H1 (cell line): ENCODE measurements at regions not wholly inside any gene's neighbourhood (a gene's known extent, or its start where the extent isn't known, plus 50 kb on each side); places are given as distances from the start of the nearest gene placed in this dataset.

Source experiments
- CTCF ChIA-PET: fragments of 300-600 bp; sonication (Branson Sonifier 250); formaldehyde crosslinking; loops from one replicate; lab custom pipeline; 2021; ENCODE audit not compliant: partially characterized antibody; lab: Charles Lee
- POLR2A ChIA-PET: fragments of 300-600 bp; sonication (Branson Sonifier 250); formaldehyde crosslinking; loops from one replicate; lab custom pipeline; 2021; ENCODE audit warnings: inconsistent platforms; ENCODE audit not compliant: partially characterized antibody; lab: Charles Lee
- DNase-seq, 2 experiments: peaks; one replicate each; pipeline versions ENCODE4 v3.0.0 to v3.0.0-alpha.2; 2010 to 2022; ENCODE audit warnings: low spot score in 2 of 2, low read depth in 1 of 2, mixed read lengths in 1 of 2
- FAIRE-seq: peaks from 2 replicates; lab custom pipeline; 2011; peaks lifted over from hg19 to GRCh38; lab: Jason Lieb, UNC
- H2AFZ ChIP-seq: 2 replicates; pipeline ENCODE4 v1.8.1; 2012; ENCODE audit warnings: low read length, inconsistent platforms
- H2AK5ac ChIP-seq: 2 replicates; pipeline ENCODE4 v1.6.1; 2013; ENCODE audit warnings: low read depth, low read length
- H2BK120ac ChIP-seq: replicated peaks from 2 replicates; pipeline ENCODE3; 2013; ENCODE audit warnings: low read depth, low read length, inconsistent platforms
- H2BK12ac ChIP-seq: 2 replicates; pipeline ENCODE4 v1.6.1; 2013; ENCODE audit warnings: low read depth, low read length
- H2BK15ac ChIP-seq: 2 replicates; pipeline ENCODE4 v1.6.1; 2013; ENCODE audit warnings: low read length
- H2BK20ac ChIP-seq: 2 replicates; pipeline ENCODE4 v1.6.1; 2013; ENCODE audit warnings: low read length
- H2BK5ac ChIP-seq: 2 replicates; pipeline ENCODE4 v1.6.1; 2013; ENCODE audit warnings: low read depth, low read length
- H3K14ac ChIP-seq: 2 replicates; pipeline ENCODE4 v1.6.1; 2013; ENCODE audit warnings: inconsistent platforms; ENCODE audit not compliant: insufficient read length
- H3K18ac ChIP-seq: 2 replicates; pipeline ENCODE4 v1.6.1; 2013; ENCODE audit warnings: low read length; ENCODE audit errors: extremely low read depth
- H3K23ac ChIP-seq: 2 replicates; pipeline ENCODE4 v1.6.1; 2013; ENCODE audit warnings: inconsistent platforms; ENCODE audit not compliant: insufficient read length
- H3K23me2 ChIP-seq: 2 replicates; pipeline ENCODE4 v1.6.1; 2013; ENCODE audit warnings: low read depth, low read length
- H3K27ac ChIP-seq: 2 replicates; pipeline ENCODE4 v1.6.1; 2011; ENCODE audit warnings: low read depth, low read length, inconsistent platforms
- H3K27me3 ChIP-seq, 4 experiments: replicated peaks in 1 of 4; 1 replicate in 1 of 4; 2 replicates in 3 of 4; pipeline versions ENCODE4 v1.6.1 to v1.8.1; 2011 to 2013; ENCODE audit warnings: low read length in 3 of 4, mild to moderate bottlenecking in 3 of 4, inconsistent platforms in 2 of 4, mixed read lengths in 2 of 4, moderate library complexity in 1 of 4; ENCODE audit not compliant: control insufficient read depth in 3 of 4, insufficient read depth in 3 of 4; ENCODE audit errors: extremely low read depth in 1 of 4
- H3K36me3 ChIP-seq, 4 experiments: 2 replicates each; pipeline versions ENCODE4 v1.6.1 to v1.8.1; 2011 to 2013; ENCODE audit warnings: mild to moderate bottlenecking in 4 of 4, low read length in 3 of 4, moderate library complexity in 2 of 4, control low read depth in 1 of 4, inconsistent platforms in 1 of 4; ENCODE audit not compliant: insufficient read depth in 4 of 4, control insufficient read depth in 2 of 4
- H3K4ac ChIP-seq: replicated peaks from 2 replicates; pipeline ENCODE3; 2013; ENCODE audit warnings: low read length, low read depth, mixed read lengths, inconsistent platforms; ENCODE audit not compliant: insufficient read length
- H3K4me1 ChIP-seq, 4 experiments: replicated peaks in 1 of 4; 1 replicate in 1 of 4; 2 replicates in 3 of 4; pipeline versions ENCODE4 v1.6.1 to v1.8.1; 2011 to 2013; ENCODE audit warnings: low read length in 3 of 4, inconsistent platforms in 2 of 4, mixed read lengths in 1 of 4; ENCODE audit not compliant: insufficient read depth in 4 of 4, control insufficient read depth in 3 of 4
- H3K4me2 ChIP-seq, 2 experiments: 2 replicates each; pipeline versions ENCODE4 v1.6.1 to v1.8.1; 2011 to 2013; ENCODE audit warnings: low read depth in 2 of 2, low read length in 2 of 2, control low read depth in 1 of 2, inconsistent platforms in 1 of 2, mild to moderate bottlenecking in 1 of 2; ENCODE audit not compliant: insufficient read depth in 1 of 2
- H3K4me3 ChIP-seq, 4 experiments: fragments of 200-600, 300-600 bp in 1 of 4; sonication (generic), shearing (Covaris generic), sonication (Bioruptor Twin) in 1 of 4; 2 replicates each; pipeline versions ENCODE4 v1.5.1 to v1.8.1; 2011 to 2016; ENCODE audit warnings: low read length in 4 of 4, low read depth in 3 of 4, control low read depth in 2 of 4, inconsistent platforms in 2 of 4, mild to moderate bottlenecking in 2 of 4, mixed read lengths in 1 of 4, moderate library complexity in 1 of 4; ENCODE audit not compliant: insufficient read depth in 2 of 4; ENCODE audit errors: extremely low read depth in 1 of 4
- H3K56ac ChIP-seq: replicated peaks from 2 replicates; pipeline ENCODE3; 2013; ENCODE audit warnings: low read depth, mild to moderate bottlenecking, mixed read lengths, low read length, inconsistent platforms; ENCODE audit not compliant: insufficient read length
- H3K79me1 ChIP-seq: 2 replicates; pipeline ENCODE4 v1.6.1; 2013; ENCODE audit warnings: low read depth, low read length, control low read depth
- H3K79me2 ChIP-seq, 2 experiments: 2 replicates each; pipeline versions ENCODE4 v1.6.1 to v1.8.1; 2012 to 2013; ENCODE audit warnings: low read length in 2 of 2, mild to moderate bottlenecking in 2 of 2, inconsistent platforms in 1 of 2; ENCODE audit not compliant: insufficient read depth in 2 of 2, control insufficient read depth in 1 of 2
- H3K9ac ChIP-seq, 4 experiments: replicated peaks in 1 of 4; 1 replicate in 1 of 4; 2 replicates in 3 of 4; pipeline versions ENCODE4 v1.6.1 to v1.8.1; 2011 to 2013; ENCODE audit warnings: low read depth in 3 of 4, low read length in 3 of 4, control low read depth in 2 of 4, mild to moderate bottlenecking in 2 of 4, moderate library complexity in 2 of 4, inconsistent platforms in 1 of 4; ENCODE audit errors: extremely low read depth in 1 of 4
- H3K9me3 ChIP-seq, 2 experiments: 2 replicates each; pipeline versions ENCODE4 v1.6.1 to v1.8.1; 2012 to 2013; ENCODE audit warnings: mild to moderate bottlenecking in 2 of 2, moderate library complexity in 2 of 2, control low read depth in 1 of 2, inconsistent platforms in 1 of 2, low read depth in 1 of 2, low read length in 1 of 2, mixed read lengths in 1 of 2; ENCODE audit not compliant: insufficient read depth in 2 of 2
- H4K20me1 ChIP-seq, 2 experiments: replicated peaks in 1 of 2; 2 replicates each; pipeline versions ENCODE3 to v1.8.1; 2011 to 2013; ENCODE audit warnings: inconsistent platforms in 2 of 2, low read length in 2 of 2, mild to moderate bottlenecking in 1 of 2; ENCODE audit not compliant: insufficient read depth in 2 of 2, control insufficient read depth in 1 of 2
- H4K5ac ChIP-seq: 2 replicates; pipeline ENCODE4 v1.6.1; 2013; ENCODE audit warnings: low read length, low read depth, mixed read lengths, inconsistent platforms; ENCODE audit not compliant: insufficient read length
- H4K8ac ChIP-seq: 2 replicates; pipeline ENCODE4 v1.8.0; 2013; ENCODE audit warnings: mild to moderate bottlenecking, moderate library complexity, low read length, inconsistent platforms; ENCODE audit not compliant: insufficient read depth; ENCODE audit errors: extremely low read depth
- H4K91ac ChIP-seq: replicated peaks from 2 replicates; pipeline ENCODE3; 2013; ENCODE audit warnings: low read length, mixed read lengths, inconsistent platforms; ENCODE audit not compliant: insufficient read length
- POLR2AphosphoS5 ChIP-seq: IDR thresholded peaks from 2 replicates; pipeline ENCODE4 v1.6.1; 2011; ENCODE audit warnings: low read depth, low read length
- RAD21 ChIP-seq, 2 experiments: IDR thresholded peaks in 1 of 2; conservative IDR thresholded peaks in 1 of 2; 2 replicates each; pipeline ENCODE4 v1.6.1; 2011; ENCODE audit warnings: low read depth in 2 of 2, low read length in 2 of 2, improper control_type of control experiment in 1 of 2, inconsistent platforms in 1 of 2, mild to moderate bottlenecking in 1 of 2, moderate library complexity in 1 of 2
- RFX5 ChIP-seq: IDR thresholded peaks from 2 replicates; pipeline ENCODE4 v1.6.1; 2011; ENCODE audit warnings: low read depth, low read length, improper control_type of control experiment, borderline replicate concordance
- WGBS, 2 experiments: shearing (Covaris generic) in 1 of 2; methylation state at CpG; one replicate each; pipeline versions ENCODE4 v1.1.6 to v1.1.7; 2013 to 2015; ENCODE audit warnings: low lambda C conversion rate in 2 of 2, mixed read lengths in 2 of 2, inconsistent platforms in 1 of 2, low coverage in 1 of 2, missing lambda C conversion rate in 1 of 2; ENCODE audit not compliant: insufficient replicate concordance in 2 of 2, insufficient coverage in 1 of 2, insufficient read length in 1 of 2; ENCODE audit errors: extremely low coverage in 1 of 2, missing lambda C conversion rate in 1 of 2; 5-methylcytosine and 5-hydroxymethylcytosine counted together

DNA sequence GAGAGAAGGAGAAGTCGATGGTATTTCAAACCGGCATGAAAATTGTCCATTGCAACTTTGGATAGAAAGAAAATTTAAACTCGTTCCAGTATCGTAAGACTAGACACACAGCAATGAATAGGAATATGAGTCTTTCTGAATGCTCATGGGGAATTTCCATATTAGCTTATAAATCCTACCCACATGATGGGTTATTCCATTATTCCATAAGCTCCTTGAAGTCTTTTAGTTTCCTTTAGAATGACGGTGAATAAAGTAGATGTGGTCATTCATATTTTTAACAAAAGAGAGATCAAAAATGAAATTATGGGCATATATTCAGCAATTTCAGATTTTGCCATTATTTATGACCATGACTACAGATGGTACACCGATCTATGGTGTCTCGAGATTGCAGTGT is 163.4 kb upstream of the HMGA2 start:
- CTCF ChIA-PET: no interaction called here
- DNase-seq (no peak), FAIRE-seq (no peak)
- Histone ChIP-seq H2AK5ac (no peak overlapping the region), H4K20me1 (no peaks in the 10 kb centered on the region), H4K91ac (no peak overlapping the region), H3K4me1 (0 out of 7 replicates have a peak, but pooled peaks cover 0 to 2% (median under 1%) of the 10 kb centered on the region in 4 experiments), H3K79me1 (no peaks in the 10 kb centered on the region), H4K8ac (no peak overlapping the region), H3K23me2 (peaks cover 3% of the 10 kb centered on the region; the same call in 1 of the 2 replicates), H3K4me2 (no peak overlapping the region), H3K9ac (no peak overlapping the region), H3K27ac (no peak overlapping the region), H2BK15ac (no peak overlapping the region), H3K9me3 (no peaks in the 10 kb centered on the region), H3K4me3 (no peak overlapping the region), H3K36me3 (no peaks in the 10 kb centered on the region), H2BK12ac (no peak overlapping the region), H3K18ac (no peak overlapping the region), H4K5ac (no peak overlapping the region), H3K79me2 (no peaks in the 10 kb centered on the region), H2BK20ac (no peak overlapping the region), H3K4ac (no peak overlapping the region), H2BK120ac (no peak overlapping the region), H3K14ac (no peak overlapping the region), H2AFZ (no peak overlapping the region), H3K56ac (no peak overlapping the region), H3K27me3 (no peaks in the 10 kb centered on the region; a peak in 1 of 7 replicates), H2BK5ac (no peak overlapping the region), H3K23ac (no peak overlapping the region)
- TF ChIP-seq POLR2AphosphoS5: no peak
- no peak for TF ChIP-seq RAD21 (IDR thresholded peaks at IDR 0.05 in 1 of 2, conservative IDR thresholded peaks at IDR 0.05 in 1 of 2; ENCODE audit: low read depth in 2 of 2, low read length in 2 of 2)
- TF ChIP-seq RFX5: no peak
- WGBS, 2 experiments: 92% methylated on average over 7 of the region's 7 CpGs; no CpG with 5 or more reads in 1 of the 2 experiments
- POLR2A ChIA-PET: no interaction called here
